ENCODE measurements at regions not wholly inside any gene's neighbourhood (a gene's known extent, or its start where the extent isn't known, plus 50 kb on each side); places are given as distances from the start of the nearest gene placed in this dataset.
A peak's percentile ranks its signal among the peaks of the same experiment; 100 is the strongest.

GRCh38 chr2:226581004-226581403, 218.6 kb downstream of the IRS1 start (continued):
- TF ChIP-seq, protein P1, sequence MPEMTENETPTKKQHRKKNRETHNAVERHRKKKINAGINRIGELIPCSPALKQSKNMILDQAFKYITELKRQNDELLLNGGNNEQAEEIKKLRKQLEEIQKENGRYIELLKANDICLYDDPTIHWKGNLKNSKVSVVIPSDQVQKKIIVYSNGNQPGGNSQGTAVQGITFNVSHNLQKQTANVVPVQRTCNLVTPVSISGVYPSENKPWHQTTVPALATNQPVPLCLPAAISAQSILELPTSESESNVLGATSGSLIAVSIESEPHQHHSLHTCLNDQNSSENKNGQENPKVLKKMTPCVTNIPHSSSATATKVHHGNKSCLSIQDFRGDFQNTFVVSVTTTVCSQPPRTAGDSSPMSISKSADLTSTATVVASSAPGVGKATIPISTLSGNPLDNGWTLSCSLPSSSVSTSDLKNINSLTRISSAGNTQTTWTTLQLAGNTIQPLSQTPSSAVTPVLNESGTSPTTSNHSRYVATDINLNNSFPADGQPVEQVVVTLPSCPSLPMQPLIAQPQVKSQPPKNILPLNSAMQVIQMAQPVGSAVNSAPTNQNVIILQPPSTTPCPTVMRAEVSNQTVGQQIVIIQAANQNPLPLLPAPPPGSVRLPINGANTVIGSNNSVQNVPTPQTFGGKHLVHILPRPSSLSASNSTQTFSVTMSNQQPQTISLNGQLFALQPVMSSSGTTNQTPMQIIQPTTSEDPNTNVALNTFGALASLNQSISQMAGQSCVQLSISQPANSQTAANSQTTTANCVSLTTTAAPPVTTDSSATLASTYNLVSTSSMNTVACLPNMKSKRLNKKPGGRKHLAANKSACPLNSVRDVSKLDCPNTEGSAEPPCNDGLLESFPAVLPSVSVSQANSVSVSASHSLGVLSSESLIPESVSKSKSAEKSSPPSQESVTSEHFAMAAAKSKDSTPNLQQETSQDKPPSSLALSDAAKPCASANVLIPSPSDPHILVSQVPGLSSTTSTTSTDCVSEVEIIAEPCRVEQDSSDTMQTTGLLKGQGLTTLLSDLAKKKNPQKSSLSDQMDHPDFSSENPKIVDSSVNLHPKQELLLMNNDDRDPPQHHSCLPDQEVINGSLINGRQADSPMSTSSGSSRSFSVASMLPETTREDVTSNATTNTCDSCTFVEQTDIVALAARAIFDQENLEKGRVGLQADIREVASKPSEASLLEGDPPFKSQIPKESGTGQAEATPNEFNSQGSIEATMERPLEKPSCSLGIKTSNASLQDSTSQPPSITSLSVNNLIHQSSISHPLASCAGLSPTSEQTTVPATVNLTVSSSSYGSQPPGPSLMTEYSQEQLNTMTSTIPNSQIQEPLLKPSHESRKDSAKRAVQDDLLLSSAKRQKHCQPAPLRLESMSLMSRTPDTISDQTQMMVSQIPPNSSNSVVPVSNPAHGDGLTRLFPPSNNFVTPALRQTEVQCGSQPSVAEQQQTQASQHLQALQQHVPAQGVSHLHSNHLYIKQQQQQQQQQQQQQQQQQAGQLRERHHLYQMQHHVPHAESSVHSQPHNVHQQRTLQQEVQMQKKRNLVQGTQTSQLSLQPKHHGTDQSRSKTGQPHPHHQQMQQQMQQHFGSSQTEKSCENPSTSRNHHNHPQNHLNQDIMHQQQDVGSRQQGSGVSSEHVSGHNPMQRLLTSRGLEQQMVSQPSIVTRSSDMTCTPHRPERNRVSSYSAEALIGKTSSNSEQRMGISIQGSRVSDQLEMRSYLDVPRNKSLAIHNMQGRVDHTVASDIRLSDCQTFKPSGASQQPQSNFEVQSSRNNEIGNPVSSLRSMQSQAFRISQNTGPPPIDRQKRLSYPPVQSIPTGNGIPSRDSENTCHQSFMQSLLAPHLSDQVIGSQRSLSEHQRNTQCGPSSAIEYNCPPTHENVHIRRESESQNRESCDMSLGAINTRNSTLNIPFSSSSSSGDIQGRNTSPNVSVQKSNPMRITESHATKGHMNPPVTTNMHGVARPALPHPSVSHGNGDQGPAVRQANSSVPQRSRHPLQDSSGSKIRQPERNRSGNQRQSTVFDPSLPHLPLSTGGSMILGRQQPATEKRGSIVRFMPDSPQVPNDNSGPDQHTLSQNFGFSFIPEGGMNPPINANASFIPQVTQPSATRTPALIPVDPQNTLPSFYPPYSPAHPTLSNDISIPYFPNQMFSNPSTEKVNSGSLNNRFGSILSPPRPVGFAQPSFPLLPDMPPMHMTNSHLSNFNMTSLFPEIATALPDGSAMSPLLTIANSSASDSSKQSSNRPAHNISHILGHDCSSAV (CRISPR knock-in tag; IDR thresholded peaks at IDR 0.05; ENCODE audit: borderline replicate concordance), result no peak
- TF ChIP-seq, protein P2, sequence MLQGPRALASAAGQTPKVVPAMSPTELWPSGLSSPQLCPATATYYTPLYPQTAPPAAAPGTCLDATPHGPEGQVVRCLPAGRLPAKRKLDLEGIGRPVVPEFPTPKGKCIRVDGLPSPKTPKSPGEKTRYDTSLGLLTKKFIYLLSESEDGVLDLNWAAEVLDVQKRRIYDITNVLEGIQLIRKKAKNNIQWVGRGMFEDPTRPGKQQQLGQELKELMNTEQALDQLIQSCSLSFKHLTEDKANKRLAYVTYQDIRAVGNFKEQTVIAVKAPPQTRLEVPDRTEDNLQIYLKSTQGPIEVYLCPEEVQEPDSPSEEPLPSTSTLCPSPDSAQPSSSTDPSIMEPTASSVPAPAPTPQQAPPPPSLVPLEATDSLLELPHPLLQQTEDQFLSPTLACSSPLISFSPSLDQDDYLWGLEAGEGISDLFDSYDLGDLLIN (CRISPR knock-in tag; IDR thresholded peaks at IDR 0.05; ENCODE audit: borderline replicate concordance), result no peak
- no peak; the same call in 1 of the 2 replicates for TF ChIP-seq ZKSCAN8 (CRISPR knock-in tag; IDR thresholded peaks at IDR 0.05; ENCODE audit: borderline replicate concordance)
- no peak for TF ChIP-seq KDM5A (IDR thresholded peaks at IDR 0.05; ENCODE audit: borderline replicate concordance, low read length)
- TF ChIP-seq, protein P3, sequence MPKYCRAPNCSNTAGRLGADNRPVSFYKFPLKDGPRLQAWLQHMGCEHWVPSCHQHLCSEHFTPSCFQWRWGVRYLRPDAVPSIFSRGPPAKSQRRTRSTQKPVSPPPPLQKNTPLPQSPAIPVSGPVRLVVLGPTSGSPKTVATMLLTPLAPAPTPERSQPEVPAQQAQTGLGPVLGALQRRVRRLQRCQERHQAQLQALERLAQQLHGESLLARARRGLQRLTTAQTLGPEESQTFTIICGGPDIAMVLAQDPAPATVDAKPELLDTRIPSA (CRISPR knock-in tag; IDR thresholded peaks at IDR 0.05; ENCODE audit: borderline replicate concordance), result no peak
- peak; percentile 56; the same call in 1 of the 2 replicates for TF ChIP-seq RARA (CRISPR knock-in tag; IDR thresholded peaks at IDR 0.05)
- TF ChIP-seq, protein P4, sequence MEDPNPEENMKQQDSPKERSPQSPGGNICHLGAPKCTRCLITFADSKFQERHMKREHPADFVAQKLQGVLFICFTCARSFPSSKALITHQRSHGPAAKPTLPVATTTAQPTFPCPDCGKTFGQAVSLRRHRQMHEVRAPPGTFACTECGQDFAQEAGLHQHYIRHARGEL (CRISPR knock-in tag; IDR thresholded peaks at IDR 0.05), result no peak
- no peak for TF ChIP-seq HIVEP1 (CRISPR knock-in tag; IDR thresholded peaks at IDR 0.05)
- TF ChIP-seq ZNF770 (CRISPR knock-in tag; IDR thresholded peaks at IDR 0.05), result peak; percentile 50; the same call in 1 of the 2 replicates
- TF ChIP-seq GATAD2A (CRISPR knock-in tag; IDR thresholded peaks at IDR 0.05), result peak; percentile 92
- TF ChIP-seq CEBPG (CRISPR knock-in tag; IDR thresholded peaks at IDR 0.05), result no peak; the same call in 1 of the 2 replicates
- no peak for TF ChIP-seq EZH2 (conservative IDR thresholded peaks at IDR 0.05; ENCODE audit: low read depth, low read length)
- peak; percentile 70 for TF ChIP-seq BCL6 (CRISPR knock-in tag; IDR thresholded peaks at IDR 0.05)
- TF ChIP-seq TBX3 (IDR thresholded peaks at IDR 0.05; ENCODE audit: borderline replicate concordance), result no peak
- TF ChIP-seq KAT7 (CRISPR knock-in tag; IDR thresholded peaks at IDR 0.05; ENCODE audit: borderline replicate concordance), result no peak
- no peak; the same call in 1 of the 2 replicates for TF ChIP-seq ZNF331 (CRISPR knock-in tag; IDR thresholded peaks at IDR 0.05)
- no peak for TF ChIP-seq MBNL3 (CRISPR knock-in tag; conservative IDR thresholded peaks at IDR 0.05)
- TF ChIP-seq JARID2 (CRISPR knock-in tag; IDR thresholded peaks at IDR 0.05; ENCODE audit: insufficient replicate concordance), result no peak
- no peak for TF ChIP-seq SIX4 (CRISPR knock-in tag; IDR thresholded peaks at IDR 0.05)
- no peak for TF ChIP-seq ELF4 (CRISPR knock-in tag; IDR thresholded peaks at IDR 0.05; ENCODE audit: borderline replicate concordance)
